SK-N-SH treated with all-trans-retinoic acid at 6 μM for 48 hours (cell line): ENCODE measurements at regions not wholly inside any gene's neighbourhood (a gene's known extent, or its start where the extent isn't known, plus 50 kb on each side); places are given as distances from the start of the nearest gene placed in this dataset.

Source experiments
- ATAC-seq: fragments of 200-7000 bp; cut with Tn5 transposase; 3 replicates; pipeline ENCODE4 v1.9.1; 2020; ENCODE audit warnings: mild to moderate bottlenecking, moderate library complexity
- ARNTL ChIP-seq: fragments of 450-650 bp; formaldehyde crosslinking; IDR thresholded peaks from 2 replicates; pipeline ENCODE4 v1.5.0; 2020; ENCODE audit warnings: low read depth, mild to moderate bottlenecking, moderate library complexity, borderline replicate concordance
- BACH2 ChIP-seq: fragments of 250-450 bp; sonication (Bioruptor Pico); IDR thresholded peaks from 2 replicates; pipeline ENCODE4 v1.9.0; 2021; ENCODE audit warnings: mild to moderate bottlenecking, borderline replicate concordance
- CREB5 ChIP-seq: fragments of 250-450 bp; sonication (Bioruptor Pico); IDR thresholded peaks from 2 replicates; pipeline ENCODE4 v1.5.1; 2020; ENCODE audit warnings: low read depth, mild to moderate bottlenecking, moderate library complexity
- CSDC2 ChIP-seq: fragments of 250-450 bp; sonication (Bioruptor Pico); IDR thresholded peaks from 2 replicates; pipeline ENCODE4 v1.5.0; 2020; ENCODE audit warnings: mild to moderate bottlenecking, moderate library complexity
- CSRNP3 ChIP-seq: fragments of 250-450 bp; sonication (Bioruptor Pico); IDR thresholded peaks from 2 replicates; pipeline ENCODE4 v1.5.1; 2021; ENCODE audit warnings: mild to moderate bottlenecking, moderate library complexity
- ESRRG ChIP-seq: fragments of 250-450 bp; sonication (Bioruptor Pico); IDR thresholded peaks from 2 replicates; pipeline ENCODE4 v1.6.1; 2021; ENCODE audit warnings: mild to moderate bottlenecking
- GLIS3 ChIP-seq: fragments of 250-450 bp; sonication (Bioruptor Pico); IDR thresholded peaks from 2 replicates; pipeline ENCODE4 v1.5.0; 2020; ENCODE audit warnings: mild to moderate bottlenecking, moderate library complexity
- ISL1 ChIP-seq: fragments of 250-450 bp; sonication (Bioruptor Pico); IDR thresholded peaks from 2 replicates; pipeline ENCODE4 v2.1.2; 2022; ENCODE audit warnings: mild to moderate bottlenecking, moderate library complexity
- OSR1 ChIP-seq: fragments of 250-450 bp; sonication (Bioruptor Pico); IDR thresholded peaks from 2 replicates; pipeline ENCODE4 v1.8.0; 2022; ENCODE audit warnings: moderate library complexity, mild to moderate bottlenecking, inconsistent platforms
- PATZ1 ChIP-seq: fragments of 250-450 bp; sonication (Bioruptor Pico); IDR thresholded peaks from 2 replicates; pipeline ENCODE4 v1.8.0; 2020; ENCODE audit warnings: mild to moderate bottlenecking, moderate library complexity, borderline replicate concordance
- POU6F1 ChIP-seq: fragments of 250-450 bp; sonication (Bioruptor Pico); IDR thresholded peaks from 2 replicates; pipeline ENCODE4 v1.8.0; 2021; ENCODE audit warnings: low read depth, mild to moderate bottlenecking, moderate library complexity, borderline replicate concordance
- PPARA ChIP-seq: fragments of 250-450 bp; sonication (Bioruptor Pico); IDR thresholded peaks from 2 replicates; pipeline ENCODE4 v1.5.0; 2020; ENCODE audit warnings: mild to moderate bottlenecking, borderline replicate concordance
- RARB ChIP-seq: fragments of 250-450 bp; sonication (Bioruptor Pico); IDR thresholded peaks from 2 replicates; pipeline ENCODE4 v1.8.0; 2021; ENCODE audit warnings: mild to moderate bottlenecking, moderate library complexity
- SNAI2 ChIP-seq: fragments of 250-450 bp; sonication (Bioruptor Pico); IDR thresholded peaks from 2 replicates; pipeline ENCODE4 v1.5.0; 2020; ENCODE audit warnings: mild to moderate bottlenecking, moderate library complexity
- TOX ChIP-seq: fragments of 250-450 bp; sonication (Bioruptor Pico); IDR thresholded peaks from 2 replicates; pipeline ENCODE4 v1.8.0; 2021; ENCODE audit warnings: mild to moderate bottlenecking, moderate library complexity, borderline replicate concordance
- TSHZ2 ChIP-seq: fragments of 250-450 bp; sonication (Bioruptor Pico); IDR thresholded peaks from 2 replicates; pipeline ENCODE4 v1.5.0; 2020; ENCODE audit warnings: mild to moderate bottlenecking, moderate library complexity
- ZC3H10 ChIP-seq: fragments of 250-450 bp; sonication (Bioruptor Pico); IDR thresholded peaks from 2 replicates; pipeline ENCODE4 v1.5.1; 2021; ENCODE audit warnings: mild to moderate bottlenecking, moderate library complexity
- ZFP3 ChIP-seq: fragments of 250-450 bp; sonication (Bioruptor Pico); IDR thresholded peaks from 2 replicates; pipeline ENCODE4 v1.5.0; 2020; ENCODE audit warnings: mild to moderate bottlenecking, moderate library complexity
- ZFP30 ChIP-seq: fragments of 450-650 bp; formaldehyde crosslinking; IDR thresholded peaks from 2 replicates; pipeline ENCODE4 v1.5.0; 2022; ENCODE audit warnings: mild to moderate bottlenecking, moderate library complexity
- ZNF565 ChIP-seq: fragments of 450-650 bp; formaldehyde crosslinking; conservative IDR thresholded peaks from 2 replicates; pipeline ENCODE4 v1.5.0; 2020; ENCODE audit warnings: low read depth, mild to moderate bottlenecking, moderate library complexity
- ZNF70 ChIP-seq: fragments of 450-650 bp; formaldehyde crosslinking; IDR thresholded peaks from 2 replicates; pipeline ENCODE4 v1.5.0; 2020; ENCODE audit warnings: mild to moderate bottlenecking, moderate library complexity
- ZNF8 ChIP-seq: fragments of 450-650 bp; formaldehyde crosslinking; IDR thresholded peaks from 2 replicates; pipeline ENCODE4 v1.5.0; 2020; ENCODE audit warnings: mild to moderate bottlenecking, moderate library complexity

GRCh38 chr6:1068905-1069304, 243.0 kb upstream of the FOXQ1 start:
- ATAC-seq, result no peak

GRCh38 chr6:1068068-1068467, 243.8 kb upstream of the FOXQ1 start:
- no peak for ATAC-seq
- TF ChIP-seq ESRRG (CRISPR knock-in tag) (no peak), RARB (CRISPR knock-in tag) (no peak), POU6F1 (CRISPR knock-in tag) (no peak), ZC3H10 (CRISPR knock-in tag) (no peak), ZNF70 (CRISPR knock-in tag) (no peak), ZFP30 (CRISPR knock-in tag) (no peak), PPARA (CRISPR knock-in tag) (no peak), BACH2 (CRISPR knock-in tag) (no peak), ISL1 (CRISPR knock-in tag) (no peak), CSDC2 (no peak), TOX (no peak), SNAI2 (CRISPR knock-in tag) (no peak), ZFP3 (CRISPR knock-in tag) (no peak), ZNF565 (no peak), CREB5 (no peak)

More at GRCh38 chr6:1068905-1069304, 243.0 kb upstream of the FOXQ1 start:
- TF ChIP-seq ESRRG (CRISPR knock-in tag), result no peak
- TF ChIP-seq ZFP3 (CRISPR knock-in tag), result no peak
- TF ChIP-seq PATZ1 (CRISPR knock-in tag), result no peak
- TF ChIP-seq ARNTL (CRISPR knock-in tag), result no peak
- TF ChIP-seq TSHZ2, result no peak
- TF ChIP-seq GLIS3 (CRISPR knock-in tag), result no peak
- no peak for TF ChIP-seq CSRNP3 (CRISPR knock-in tag)
- TF ChIP-seq SNAI2 (CRISPR knock-in tag), result no peak
- TF ChIP-seq ISL1 (CRISPR knock-in tag), result no peak
- TF ChIP-seq CSDC2, result no peak
- no peak for TF ChIP-seq ZNF70 (CRISPR knock-in tag)
- no peak for TF ChIP-seq PPARA (CRISPR knock-in tag)
- no peak for TF ChIP-seq ZNF8
- no peak for TF ChIP-seq POU6F1 (CRISPR knock-in tag)
- TF ChIP-seq OSR1 (CRISPR knock-in tag), result no peak
- no peak for TF ChIP-seq RARB (CRISPR knock-in tag)
- no peak for TF ChIP-seq BACH2 (CRISPR knock-in tag)
- TF ChIP-seq TOX, result no peak
- TF ChIP-seq ZFP30 (CRISPR knock-in tag), result no peak
